ENCODE measurements at regions not wholly inside any gene's neighbourhood (a gene's known extent, or its start where the extent isn't known, plus 50 kb on each side); places are given as distances from the start of the nearest gene placed in this dataset.

GRCh38 chr6:97882755-97883154 is 599.7 kb upstream of the MMS22L start (continued):
- TF ChIP-seq CHD7 (IDR thresholded peaks at IDR 0.05; ENCODE audit: insufficient replicate concordance, low read length) (no peak), RAD21 (IDR thresholded peaks at IDR 0.05 in 1 of 2, conservative IDR thresholded peaks at IDR 0.05 in 1 of 2; ENCODE audit: low read depth in 2 of 2, low read length in 2 of 2) (no peak), CREB1 (IDR thresholded peaks at IDR 0.05) (no peak), RFX5 (IDR thresholded peaks at IDR 0.05; ENCODE audit: borderline replicate concordance, low read depth, low read length) (no peak), BACH1 (IDR thresholded peaks at IDR 0.05; ENCODE audit: low read length) (no peak), GABPA (IDR thresholded peaks at IDR 0.05; ENCODE audit: borderline replicate concordance, insufficient read depth, low read length) (no peak)
